Lower lobe of right lung (tissue), 2 donors: ENCODE measurements at regions not wholly inside any gene's neighbourhood (a gene's known extent, or its start where the extent isn't known, plus 50 kb on each side); places are given as distances from the start of the nearest gene placed in this dataset.

Experiments
- ATAC-seq, 2 donors: fragments of 200-7000 bp; cut with Tn5 transposase; one replicate each; pipeline ENCODE4 v1.9.1; 2020 to 2022; ENCODE audit warnings: mild to moderate bottlenecking in 2 of 2, moderate library complexity in 2 of 2
- DNase-seq: peaks from one replicate; pipeline ENCODE4 v3.0.0-alpha.2; 2020
- H3K27ac ChIP-seq: fragments of 200-600 bp; one replicate; pipeline ENCODE4 v1.8.0; 2022
- H3K27me3 ChIP-seq: fragments of 200-600 bp; one replicate; pipeline ENCODE4 v1.8.0; 2022; ENCODE audit warnings: low read depth
- H3K36me3 ChIP-seq: fragments of 200-600 bp; one replicate; pipeline ENCODE4 v1.8.0; 2022; ENCODE audit warnings: mild to moderate bottlenecking
- H3K4me1 ChIP-seq: fragments of 200-600 bp; one replicate; pipeline ENCODE4 v1.8.0; 2022
- H3K4me3 ChIP-seq: fragments of 200-600 bp; one replicate; pipeline ENCODE4 v1.8.0; 2022; ENCODE audit warnings: mild to moderate bottlenecking
- H3K9me3 ChIP-seq: fragments of 200-600 bp; one replicate; pipeline ENCODE4 v1.8.0; 2022
- CTCF ChIP-seq: fragments of 200-600 bp; IDR thresholded peaks from one replicate; pipeline ENCODE4 v1.8.0; 2022; ENCODE audit warnings: antibody characterized with exemption, mild to moderate bottlenecking
- intact Hi-C: fragments of 100-400 bp; cut with DNase I; formaldehyde crosslinking; loops from one replicate; pipeline ENCODE4 v1.11.0; 2022
- donor health status: DM: no; HTN: yes; CAD: no; lungs with severe emphysema.

- H3K9me3 ChIP-seq = no peaks in the 10 kb centered on the region
- no peak overlapping the region for H3K27ac ChIP-seq
- no peak for TF ChIP-seq CTCF
- intact Hi-C loops = no loop called here
- no peaks in the 10 kb centered on the region for H3K27me3 ChIP-seq
- ATAC-seq (no peak), DNase-seq (no peak)
- H3K4me3 ChIP-seq = no peak overlapping the region
- H3K4me1 ChIP-seq = peaks cover 9% of the 10 kb centered on the region
- no peaks in the 10 kb centered on the region for H3K36me3 ChIP-seq
Measured at GRCh38 chr15:62739507-62739906, 303.0 kb upstream of the TPM1 start.

GRCh38 chr15:62740141-62741004 lies 302.2 kb upstream of the TPM1 start:
- intact Hi-C loops = no loop called here
- peaks cover 9% of the 10 kb centered on the region for H3K4me1 ChIP-seq
- H3K36me3 ChIP-seq = no peaks in the 10 kb centered on the region
- H3K27ac ChIP-seq = no peak overlapping the region
- H3K9me3 ChIP-seq = no peaks in the 10 kb centered on the region
- H3K27me3 ChIP-seq = no peaks in the 10 kb centered on the region
- no peak for TF ChIP-seq CTCF
- ATAC-seq = no peak
- no peak overlapping the region for H3K4me3 ChIP-seq
- no peak for DNase-seq

GRCh38 chr15:62741106-62741505 lies 301.4 kb upstream of the TPM1 start:
- H3K4me3 ChIP-seq = no peak overlapping the region
- no peaks in the 10 kb centered on the region for H3K27me3 ChIP-seq
- H3K36me3 ChIP-seq = no peaks in the 10 kb centered on the region
- intact Hi-C loops = no loop called here
- no peaks in the 10 kb centered on the region for H3K9me3 ChIP-seq
- DNase-seq (no peak), ATAC-seq (no peak)
- H3K27ac ChIP-seq = no peak overlapping the region
- peaks cover 9% of the 10 kb centered on the region for H3K4me1 ChIP-seq
- no peak for TF ChIP-seq CTCF

- peak; percentile 77 to 79 for ATAC-seq
- no peaks in the 10 kb centered on the region for H3K27me3 ChIP-seq
- peaks cover 9% of the 10 kb centered on the region for H3K4me1 ChIP-seq
- H3K27ac ChIP-seq = no peak overlapping the region
- H3K36me3 ChIP-seq = no peaks in the 10 kb centered on the region
- intact Hi-C loops = no loop called here
- DNase-seq = no peak
- no peaks in the 10 kb centered on the region for H3K9me3 ChIP-seq
- H3K4me3 ChIP-seq = no peak overlapping the region
- peak; percentile 84 for TF ChIP-seq CTCF
Measured at GRCh38 chr15:62742409-62743171, 300.0 kb upstream of the TPM1 start.

GRCh38 chr15:62745621-62746225 lies 296.8 kb upstream of the TPM1 start:
- intact Hi-C loops = no loop called here
- no peak for DNase-seq

More at GRCh38 chr15:62745621-62746225, 296.8 kb upstream of the TPM1 start:
- Histone ChIP-seq H3K4me3 (no peak overlapping the region), H3K36me3 (no peaks in the 10 kb centered on the region), H3K27me3 (no peaks in the 10 kb centered on the region), H3K9me3 (no peaks in the 10 kb centered on the region), H3K4me1 (peaks cover 9% of the 10 kb centered on the region), H3K27ac (no peak overlapping the region)
- ATAC-seq = no peak
- TF ChIP-seq CTCF = no peak
